ENCODE measurements at regions not wholly inside any gene's neighbourhood (a gene's known extent, or its start where the extent isn't known, plus 50 kb on each side); places are given as distances from the start of the nearest gene placed in this dataset.

DNA sequence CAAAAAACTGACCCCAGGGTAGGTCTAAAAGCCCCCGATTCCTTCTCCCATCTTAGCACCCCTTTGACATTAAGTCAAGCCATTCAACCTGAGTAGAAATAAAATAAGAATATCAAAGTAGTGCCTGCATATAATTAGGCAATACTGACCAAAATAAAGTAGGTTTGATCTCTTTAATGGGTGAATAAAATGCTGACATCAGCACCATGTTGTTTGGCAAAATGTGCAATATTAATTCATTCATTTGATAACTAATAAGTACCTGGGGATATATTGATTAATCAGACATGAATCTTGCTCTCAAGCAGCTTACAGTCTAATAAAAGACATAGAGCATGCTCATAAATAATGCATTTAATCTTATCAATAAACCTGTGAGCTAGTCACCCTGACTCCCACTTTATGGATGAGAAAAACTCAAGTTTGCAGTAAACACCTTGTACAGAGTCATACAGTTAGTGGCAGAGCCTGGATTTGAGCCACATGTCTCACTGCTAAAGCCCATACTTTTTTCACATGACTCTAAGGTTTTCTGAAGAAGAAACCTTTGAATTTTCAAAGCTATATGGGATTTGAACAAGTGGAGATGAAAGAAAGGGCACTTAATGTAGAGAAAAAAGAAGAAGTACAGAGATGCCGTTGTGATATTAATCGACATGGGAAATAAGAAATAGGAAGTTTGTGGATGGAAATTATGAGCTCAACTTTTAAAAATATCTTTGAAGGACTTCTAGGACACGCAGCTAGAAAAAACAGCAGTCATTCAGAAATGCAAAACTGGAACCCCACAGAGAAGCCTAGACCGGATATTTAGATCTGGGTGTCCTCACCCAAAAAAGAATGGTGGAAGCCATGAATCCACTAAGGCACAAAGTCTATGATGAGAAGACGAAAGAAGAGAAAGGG lies 183.9 kb downstream of the TOMM20 start:
- Histone ChIP-seq H3K4me2 (no peak overlapping the region), H3K27me3 (ENCODE audit: insufficient read depth) (no peaks in the 10 kb centered on the region), H3K9ac (no peak overlapping the region), H3K36me3 (replicated peaks in 1 of 2; ENCODE audit: control insufficient read depth in 1 of 2, insufficient read depth in 2 of 2, low read length in 1 of 2) (no peaks in the 10 kb centered on the region), H3K4me3 (ENCODE audit: low read depth in 2 of 2, low read length in 1 of 2) (no peak overlapping the region), H3F3A (replicated peaks; ENCODE audit: insufficient read depth) (peaks cover 12% of the 10 kb centered on the region), H3K9me3 (peaks cover 5% of the 10 kb centered on the region; the same call in 1 of the 2 replicates), H2AFZ (ENCODE audit: low read depth) (no peak overlapping the region), H3K9me2 (no peaks in the 10 kb centered on the region), H4K20me1 (ENCODE audit: insufficient read depth) (no peaks in the 10 kb centered on the region), H3K79me2 (ENCODE audit: insufficient read depth) (no peaks in the 10 kb centered on the region), H3K27ac (ENCODE audit: low read depth in 2 of 2, low read length in 1 of 2) (no peak overlapping the region), H3K4me1 (ENCODE audit: control insufficient read depth in 1 of 2, insufficient read depth in 2 of 2, low read depth in 1 of 2, low read length in 1 of 2) (no peaks in the 10 kb centered on the region)
- TF ChIP-seq, protein P1, sequence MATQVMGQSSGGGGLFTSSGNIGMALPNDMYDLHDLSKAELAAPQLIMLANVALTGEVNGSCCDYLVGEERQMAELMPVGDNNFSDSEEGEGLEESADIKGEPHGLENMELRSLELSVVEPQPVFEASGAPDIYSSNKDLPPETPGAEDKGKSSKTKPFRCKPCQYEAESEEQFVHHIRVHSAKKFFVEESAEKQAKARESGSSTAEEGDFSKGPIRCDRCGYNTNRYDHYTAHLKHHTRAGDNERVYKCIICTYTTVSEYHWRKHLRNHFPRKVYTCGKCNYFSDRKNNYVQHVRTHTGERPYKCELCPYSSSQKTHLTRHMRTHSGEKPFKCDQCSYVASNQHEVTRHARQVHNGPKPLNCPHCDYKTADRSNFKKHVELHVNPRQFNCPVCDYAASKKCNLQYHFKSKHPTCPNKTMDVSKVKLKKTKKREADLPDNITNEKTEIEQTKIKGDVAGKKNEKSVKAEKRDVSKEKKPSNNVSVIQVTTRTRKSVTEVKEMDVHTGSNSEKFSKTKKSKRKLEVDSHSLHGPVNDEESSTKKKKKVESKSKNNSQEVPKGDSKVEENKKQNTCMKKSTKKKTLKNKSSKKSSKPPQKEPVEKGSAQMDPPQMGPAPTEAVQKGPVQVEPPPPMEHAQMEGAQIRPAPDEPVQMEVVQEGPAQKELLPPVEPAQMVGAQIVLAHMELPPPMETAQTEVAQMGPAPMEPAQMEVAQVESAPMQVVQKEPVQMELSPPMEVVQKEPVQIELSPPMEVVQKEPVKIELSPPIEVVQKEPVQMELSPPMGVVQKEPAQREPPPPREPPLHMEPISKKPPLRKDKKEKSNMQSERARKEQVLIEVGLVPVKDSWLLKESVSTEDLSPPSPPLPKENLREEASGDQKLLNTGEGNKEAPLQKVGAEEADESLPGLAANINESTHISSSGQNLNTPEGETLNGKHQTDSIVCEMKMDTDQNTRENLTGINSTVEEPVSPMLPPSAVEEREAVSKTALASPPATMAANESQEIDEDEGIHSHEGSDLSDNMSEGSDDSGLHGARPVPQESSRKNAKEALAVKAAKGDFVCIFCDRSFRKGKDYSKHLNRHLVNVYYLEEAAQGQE (IDR thresholded peaks at IDR 0.05; ENCODE audit: low read depth, low read length): no peak
- TF ChIP-seq TEAD4 (IDR thresholded peaks at IDR 0.05; ENCODE audit: borderline replicate concordance, insufficient read depth) (no peak), GATA2 (CRISPR knock-in tag; IDR thresholded peaks at IDR 0.05) (no peak), YY1 (IDR thresholded peaks at IDR 0.05; ENCODE audit: low read depth) (no peak), RFX5 (IDR thresholded peaks at IDR 0.05; ENCODE audit: low read length) (no peak), MXI1 (IDR thresholded peaks at IDR 0.05; ENCODE audit: low read depth, low read length) (no peak), FOSL2 (IDR thresholded peaks at IDR 0.05; ENCODE audit: borderline replicate concordance, low read depth) (no peak), TCF12 (IDR thresholded peaks at IDR 0.05) (no peak), RAD21 (IDR thresholded peaks at IDR 0.05; ENCODE audit: low read length) (no peak), TAF1 (IDR thresholded peaks at IDR 0.05; ENCODE audit: borderline replicate concordance, low read depth, low read length) (no peak), MEF2A (IDR thresholded peaks at IDR 0.05; ENCODE audit: borderline replicate concordance, low read depth) (no peak), CHD2 (IDR thresholded peaks at IDR 0.05; ENCODE audit: low read length, partially characterized antibody) (no peak), ELF1 (IDR thresholded peaks at IDR 0.05) (no peak), RCOR1 (IDR thresholded peaks at IDR 0.05; ENCODE audit: low read length) (no peak)
- TF ChIP-seq, protein P2, sequence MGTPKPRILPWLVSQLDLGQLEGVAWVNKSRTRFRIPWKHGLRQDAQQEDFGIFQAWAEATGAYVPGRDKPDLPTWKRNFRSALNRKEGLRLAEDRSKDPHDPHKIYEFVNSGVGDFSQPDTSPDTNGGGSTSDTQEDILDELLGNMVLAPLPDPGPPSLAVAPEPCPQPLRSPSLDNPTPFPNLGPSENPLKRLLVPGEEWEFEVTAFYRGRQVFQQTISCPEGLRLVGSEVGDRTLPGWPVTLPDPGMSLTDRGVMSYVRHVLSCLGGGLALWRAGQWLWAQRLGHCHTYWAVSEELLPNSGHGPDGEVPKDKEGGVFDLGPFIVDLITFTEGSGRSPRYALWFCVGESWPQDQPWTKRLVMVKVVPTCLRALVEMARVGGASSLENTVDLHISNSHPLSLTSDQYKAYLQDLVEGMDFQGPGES (IDR thresholded peaks at IDR 0.05; ENCODE audit: low read depth, low read length): no peak
- TF ChIP-seq, protein P3, sequence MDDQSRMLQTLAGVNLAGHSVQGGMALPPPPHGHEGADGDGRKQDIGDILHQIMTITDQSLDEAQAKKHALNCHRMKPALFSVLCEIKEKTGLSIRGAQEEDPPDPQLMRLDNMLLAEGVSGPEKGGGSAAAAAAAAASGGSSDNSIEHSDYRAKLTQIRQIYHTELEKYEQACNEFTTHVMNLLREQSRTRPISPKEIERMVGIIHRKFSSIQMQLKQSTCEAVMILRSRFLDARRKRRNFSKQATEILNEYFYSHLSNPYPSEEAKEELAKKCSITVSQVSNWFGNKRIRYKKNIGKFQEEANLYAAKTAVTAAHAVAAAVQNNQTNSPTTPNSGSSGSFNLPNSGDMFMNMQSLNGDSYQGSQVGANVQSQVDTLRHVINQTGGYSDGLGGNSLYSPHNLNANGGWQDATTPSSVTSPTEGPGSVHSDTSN (IDR thresholded peaks at IDR 0.05): no peak
- TF ChIP-seq, protein P4, sequence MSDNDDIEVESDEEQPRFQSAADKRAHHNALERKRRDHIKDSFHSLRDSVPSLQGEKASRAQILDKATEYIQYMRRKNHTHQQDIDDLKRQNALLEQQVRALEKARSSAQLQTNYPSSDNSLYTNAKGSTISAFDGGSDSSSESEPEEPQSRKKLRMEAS (IDR thresholded peaks at IDR 0.05; ENCODE audit: low read depth): no peak
- TF ChIP-seq, protein P5, sequence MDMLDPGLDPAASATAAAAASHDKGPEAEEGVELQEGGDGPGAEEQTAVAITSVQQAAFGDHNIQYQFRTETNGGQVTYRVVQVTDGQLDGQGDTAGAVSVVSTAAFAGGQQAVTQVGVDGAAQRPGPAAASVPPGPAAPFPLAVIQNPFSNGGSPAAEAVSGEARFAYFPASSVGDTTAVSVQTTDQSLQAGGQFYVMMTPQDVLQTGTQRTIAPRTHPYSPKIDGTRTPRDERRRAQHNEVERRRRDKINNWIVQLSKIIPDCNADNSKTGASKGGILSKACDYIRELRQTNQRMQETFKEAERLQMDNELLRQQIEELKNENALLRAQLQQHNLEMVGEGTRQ (IDR thresholded peaks at IDR 0.05; ENCODE audit: borderline replicate concordance, low read depth, low read length): no peak
- TF ChIP-seq, protein P6, sequence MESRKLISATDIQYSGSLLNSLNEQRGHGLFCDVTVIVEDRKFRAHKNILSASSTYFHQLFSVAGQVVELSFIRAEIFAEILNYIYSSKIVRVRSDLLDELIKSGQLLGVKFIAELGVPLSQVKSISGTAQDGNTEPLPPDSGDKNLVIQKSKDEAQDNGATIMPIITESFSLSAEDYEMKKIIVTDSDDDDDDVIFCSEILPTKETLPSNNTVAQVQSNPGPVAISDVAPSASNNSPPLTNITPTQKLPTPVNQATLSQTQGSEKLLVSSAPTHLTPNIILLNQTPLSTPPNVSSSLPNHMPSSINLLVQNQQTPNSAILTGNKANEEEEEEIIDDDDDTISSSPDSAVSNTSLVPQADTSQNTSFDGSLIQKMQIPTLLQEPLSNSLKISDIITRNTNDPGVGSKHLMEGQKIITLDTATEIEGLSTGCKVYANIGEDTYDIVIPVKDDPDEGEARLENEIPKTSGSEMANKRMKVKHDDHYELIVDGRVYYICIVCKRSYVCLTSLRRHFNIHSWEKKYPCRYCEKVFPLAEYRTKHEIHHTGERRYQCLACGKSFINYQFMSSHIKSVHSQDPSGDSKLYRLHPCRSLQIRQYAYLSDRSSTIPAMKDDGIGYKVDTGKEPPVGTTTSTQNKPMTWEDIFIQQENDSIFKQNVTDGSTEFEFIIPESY (IDR thresholded peaks at IDR 0.05; ENCODE audit: borderline replicate concordance, low read depth): no peak
- no peak for DNase-seq
- 92% methylated on average over 6 of the region's 6 CpGs for WGBS (ENCODE audit: low lambda C conversion rate)
- POLR2A ChIA-PET: interaction anchor here (0.6 kb wide), 1 partner anchor 360 kb away, joined by 3 read pairs; no protein-coding TSS in a partner anchor
- CTCF ChIA-PET: no interaction called here

All from SK-N-SH (cell line).